GM12874 (cell line): ENCODE measurements at regions not wholly inside any gene's neighbourhood (a gene's known extent, or its start where the extent isn't known, plus 50 kb on each side); places are given as distances from the start of the nearest gene placed in this dataset.

Source experiments
- CTCF ChIP-seq: IDR thresholded peaks from 2 replicates; pipeline ENCODE4 v1.5.1; 2011; ENCODE audit warnings: low read depth, mild to moderate bottlenecking, control low read depth, low read length, moderate library complexity; ENCODE audit not compliant: insufficient read depth

- no peak for TF ChIP-seq CTCF
These were observed 459.8 kb downstream of the IPMK start for GRCh38 chr10:57807906-57808305.

DNA sequence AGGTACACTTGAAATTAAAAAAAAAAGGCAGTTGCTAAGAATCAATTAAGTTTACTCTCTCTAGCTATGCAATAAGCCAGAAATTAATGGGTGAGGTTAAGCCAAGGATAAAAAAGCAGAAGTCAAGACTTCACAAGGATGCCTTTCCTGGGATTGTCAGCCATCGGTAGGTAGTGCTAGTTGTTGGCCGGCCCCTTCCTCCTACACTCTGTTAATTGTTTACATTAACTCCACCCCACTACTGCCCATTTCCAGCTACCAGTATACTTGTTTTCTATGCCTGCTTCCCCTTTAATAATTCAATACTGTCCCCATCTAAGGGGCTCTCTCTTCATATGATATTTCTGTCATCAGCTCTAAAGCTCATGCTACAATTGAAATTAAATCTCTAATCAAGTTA lies 461.0 kb downstream of the IPMK start:
- TF ChIP-seq CTCF, result no peak

GRCh38 chr10:57799625-57800024 lies 468.1 kb downstream of the IPMK start:
- no peak for TF ChIP-seq CTCF

DNA sequence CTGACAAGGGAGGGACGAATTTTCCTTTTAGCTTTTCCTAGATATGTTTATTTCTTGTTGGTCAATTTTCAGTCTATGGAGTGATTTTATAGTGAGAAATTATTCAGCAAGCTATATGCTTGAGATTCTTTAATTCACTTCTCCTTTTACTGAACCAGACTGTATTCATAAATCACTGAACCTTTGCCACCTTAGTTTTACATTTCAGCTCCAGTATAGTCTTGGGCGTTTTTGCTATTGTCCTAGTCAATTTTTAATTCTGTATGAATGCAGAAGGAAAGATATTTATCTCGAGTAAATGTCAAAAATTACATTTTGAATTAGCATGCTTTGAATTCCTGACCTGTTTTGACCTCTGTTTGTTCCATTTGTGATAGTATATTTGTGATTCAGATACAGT lies 468.9 kb downstream of the IPMK start:
- no peak for TF ChIP-seq CTCF

DNA sequence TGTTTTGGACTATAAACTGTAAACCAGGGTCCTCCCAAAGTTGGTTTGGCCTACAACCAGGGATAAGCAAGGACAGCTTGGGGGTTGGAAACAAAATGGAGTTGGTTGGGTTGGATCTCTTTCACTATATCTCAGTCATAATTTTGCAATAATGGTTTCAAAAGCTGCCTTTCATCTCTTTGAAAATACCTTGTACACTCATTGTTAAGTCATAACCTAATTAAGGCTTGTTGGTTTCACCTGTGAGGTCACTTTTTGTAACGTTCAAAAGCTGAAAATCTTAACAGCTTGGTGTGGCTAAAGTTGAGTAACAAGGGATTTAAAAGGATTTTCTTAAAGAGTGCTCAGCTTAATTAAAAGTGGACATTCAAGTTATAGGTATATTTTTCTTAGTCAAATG lies 476.1 kb downstream of the IPMK start:
- TF ChIP-seq CTCF, result no peak

DNA sequence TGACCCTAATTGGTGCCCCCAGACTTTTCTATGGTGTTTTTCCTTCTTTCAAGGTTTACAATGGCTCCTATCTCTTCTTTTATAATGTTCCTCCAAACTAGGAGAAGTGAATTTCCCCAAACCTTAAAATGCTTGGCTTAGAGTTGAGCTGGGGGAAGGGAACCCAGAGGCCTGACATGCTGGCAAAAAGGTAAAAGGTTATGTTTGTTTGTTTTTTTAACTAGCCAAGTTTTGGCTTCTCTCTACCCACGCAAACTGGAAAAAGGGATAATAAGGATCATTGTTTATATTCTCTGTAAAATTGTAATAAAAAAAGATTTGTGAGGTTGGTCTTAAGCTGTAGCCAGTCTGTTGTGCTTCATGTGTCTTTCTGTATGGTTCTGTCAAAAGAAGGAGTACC lies 477.0 kb downstream of the IPMK start:
- no peak for TF ChIP-seq CTCF

DNA sequence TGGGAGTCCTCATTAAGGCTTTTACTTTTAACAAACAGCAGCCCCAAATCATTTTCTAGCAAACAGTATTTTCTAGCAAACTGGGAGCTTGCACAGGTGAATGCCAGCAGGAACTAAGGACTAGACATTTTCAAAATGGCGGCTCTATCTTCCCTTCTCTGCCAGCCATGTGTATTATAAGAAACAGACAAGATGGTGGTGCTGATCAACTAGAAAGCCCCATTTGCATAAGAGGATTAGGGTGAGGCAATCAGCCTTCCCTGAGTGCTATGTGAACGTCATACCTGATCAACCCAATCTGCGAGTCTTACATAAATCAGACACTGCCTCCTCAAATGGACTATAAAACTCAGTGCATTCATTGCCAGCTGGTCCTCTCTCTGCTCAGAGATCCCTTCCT lies 479.6 kb downstream of the IPMK start:
- no peak for TF ChIP-seq CTCF
